Endothelial cell of umbilical vein (primary cell): ENCODE measurements at regions not wholly inside any gene's neighbourhood (a gene's known extent, or its start where the extent isn't known, plus 50 kb on each side); places are given as distances from the start of the nearest gene placed in this dataset.

Source experiments
- BruUV-seq: library from RNA; stranded (reverse); fragments of 400-500 nt; replicated peaks from 2 replicates; lab custom pipeline; 2021; lab: Mats Ljungman, UMichigan
- CTCF ChIA-PET: fragments of 300-600, 350-600 bp; sonication (Branson Sonifier 250); formaldehyde crosslinking; loops from one replicate; lab custom pipeline; 2021; ENCODE audit warnings: antibody characterized with exemption, inconsistent platforms; lab: Charles Lee
- POLR2A ChIA-PET: fragments of 300-600, 350-600 bp; sonication (Branson Sonifier 250); formaldehyde crosslinking; loops from one replicate; lab custom pipeline; 2021; ENCODE audit warnings: antibody characterized with exemption, inconsistent platforms; lab: Charles Lee
- DNase-seq: peaks from one replicate; pipeline ENCODE4 v3.0.0-alpha.2; 2011; ENCODE audit warnings: low read depth, low spot score
- FAIRE-seq: peaks from 2 replicates; lab custom pipeline; 2011; peaks lifted over from hg19 to GRCh38; lab: Jason Lieb, UNC
- H2AFZ ChIP-seq: 2 replicates; pipeline ENCODE4 v1.6.0; 2012; ENCODE audit warnings: low read depth, low read length, control low read depth, inconsistent platforms
- H3K27ac ChIP-seq: 2 replicates; pipeline ENCODE4 v1.5.1; 2011; ENCODE audit warnings: low read depth, mild to moderate bottlenecking, control low read depth, low read length, moderate library complexity; ENCODE audit not compliant: insufficient read depth
- H3K27me3 ChIP-seq, 2 experiments: 2 replicates each; pipeline versions ENCODE4 v1.6.0 to v1.6.1; 2011; ENCODE audit warnings: low read length in 2 of 2, mixed read lengths in 1 of 2; ENCODE audit not compliant: control insufficient read depth in 2 of 2, insufficient read depth in 2 of 2
- H3K36me3 ChIP-seq, 2 experiments: 2 replicates in 1 of 2; 3 replicates in 1 of 2; pipeline ENCODE4 v1.5.1; 2011; ENCODE audit warnings: low read length in 2 of 2, mild to moderate bottlenecking in 1 of 2, moderate library complexity in 1 of 2; ENCODE audit not compliant: control insufficient read depth in 2 of 2, insufficient read depth in 2 of 2; ENCODE audit errors: extremely low read depth in 1 of 2
- H3K4me1 ChIP-seq: 3 replicates; pipeline ENCODE4 v1.5.1; 2011; ENCODE audit warnings: mild to moderate bottlenecking, low read length; ENCODE audit not compliant: control insufficient read depth, insufficient read depth; ENCODE audit errors: extremely low read depth
- H3K4me2 ChIP-seq: 2 replicates; pipeline ENCODE4 v1.6.1; 2011; ENCODE audit warnings: low read length, control low read depth, mixed read lengths; ENCODE audit not compliant: insufficient read depth
- H3K4me3 ChIP-seq, 3 experiments: fragments of 200-600 bp in 1 of 3; sonication (generic), shearing (Covaris generic) in 1 of 3; replicated peaks in 1 of 3; 2 replicates each; pipeline ENCODE4 v1.5.1; 2011 to 2016; ENCODE audit warnings: control low read depth in 3 of 3, low read length in 3 of 3, mild to moderate bottlenecking in 2 of 3, inconsistent platforms in 1 of 3, low read depth in 1 of 3, moderate library complexity in 1 of 3; ENCODE audit not compliant: insufficient read depth in 1 of 3
- H3K79me2 ChIP-seq: 2 replicates; pipeline ENCODE4 v1.6.0; 2012; ENCODE audit warnings: low read length, inconsistent platforms; ENCODE audit not compliant: control insufficient read depth, insufficient read depth
- H3K9ac ChIP-seq: replicated peaks from 2 replicates; pipeline ENCODE3; 2011; ENCODE audit warnings: low read length, control low read depth; ENCODE audit not compliant: insufficient read depth; ENCODE audit errors: extremely low read depth
- H3K9me1 ChIP-seq: replicated peaks from 3 replicates; pipeline ENCODE4 v1.6.0; 2011; ENCODE audit warnings: mild to moderate bottlenecking, low read length; ENCODE audit not compliant: control insufficient read depth, insufficient read depth; ENCODE audit errors: extremely low read depth
- H3K9me3 ChIP-seq: replicated peaks from 2 replicates; pipeline ENCODE4 v1.5.1; 2012; ENCODE audit warnings: low read length, inconsistent platforms; ENCODE audit not compliant: control insufficient read depth, insufficient read depth
- H4K20me1 ChIP-seq: replicated peaks from 2 replicates; pipeline ENCODE3; 2011; ENCODE audit warnings: mild to moderate bottlenecking, low read length; ENCODE audit not compliant: control insufficient read depth, insufficient read depth; ENCODE audit errors: extremely low read depth
- EZH2 ChIP-seq: IDR thresholded peaks from 2 replicates; pipeline ENCODE4 v1.6.1; 2012; ENCODE audit warnings: borderline replicate concordance, low read depth, mild to moderate bottlenecking, moderate library complexity, low read length, inconsistent platforms; ENCODE audit not compliant: severe bottlenecking
- FOS ChIP-seq: IDR thresholded peaks from 2 replicates; pipeline ENCODE4 v1.6.1; 2011; ENCODE audit warnings: mild to moderate bottlenecking, low read length, moderate library complexity, borderline replicate concordance; ENCODE audit not compliant: insufficient read depth
- GATA2 ChIP-seq: IDR thresholded peaks from 2 replicates; pipeline ENCODE4 v1.7.0; 2011; ENCODE audit warnings: low read depth, mild to moderate bottlenecking, moderate library complexity, mixed read lengths, low read length; ENCODE audit not compliant: insufficient read length, insufficient read depth
- JUN ChIP-seq: IDR thresholded peaks from 2 replicates; pipeline ENCODE4 v1.6.1; 2011; ENCODE audit warnings: borderline replicate concordance, low read depth; ENCODE audit not compliant: insufficient read length, insufficient read depth
- MYC ChIP-seq: IDR thresholded peaks from one replicate; pipeline ENCODE4 v1.6.1; 2011; ENCODE audit warnings: mild to moderate bottlenecking, low read depth, low read length
- POLR2A ChIP-seq: IDR thresholded peaks from 2 replicates; pipeline ENCODE4 v1.6.1; 2012; ENCODE audit warnings: low read depth, mild to moderate bottlenecking, control low read depth, low read length
- POLR2AphosphoS5 ChIP-seq: IDR thresholded peaks from 2 replicates; pipeline ENCODE4 v1.6.1; 2012; ENCODE audit warnings: low read depth, mild to moderate bottlenecking, control low read depth, low read length, moderate library complexity; ENCODE audit not compliant: insufficient read depth
- dilution Hi-C: fragments of 300-500 bp; cut with MboI; formaldehyde crosslinking; loops from one replicate; pipeline ENCODE4 v1.15.0; 2019; ENCODE audit warnings: low sequenced_read_pairs; ENCODE audit not compliant: extremely low pct_ligation_motif_present
- intact Hi-C: fragments of 100-400 bp; cut with micrococcal nuclease; formaldehyde crosslinking; loops from one replicate; pipeline ENCODE4 v1.10.0; 2022
- TF ChIP-seq, protein P1 (sequence below), 2 donors: IDR thresholded peaks; 1 replicate in 1 of 2; 2 replicates in 1 of 2; pipeline ENCODE4 v1.5.1; 2011; ENCODE audit warnings: low read length in 2 of 2, mild to moderate bottlenecking in 2 of 2, moderate library complexity in 2 of 2, control low read depth in 1 of 2, inconsistent platforms in 1 of 2, low read depth in 1 of 2; ENCODE audit not compliant: insufficient read depth in 1 of 2; ENCODE audit errors: extremely low read depth in 1 of 2

DNA sequence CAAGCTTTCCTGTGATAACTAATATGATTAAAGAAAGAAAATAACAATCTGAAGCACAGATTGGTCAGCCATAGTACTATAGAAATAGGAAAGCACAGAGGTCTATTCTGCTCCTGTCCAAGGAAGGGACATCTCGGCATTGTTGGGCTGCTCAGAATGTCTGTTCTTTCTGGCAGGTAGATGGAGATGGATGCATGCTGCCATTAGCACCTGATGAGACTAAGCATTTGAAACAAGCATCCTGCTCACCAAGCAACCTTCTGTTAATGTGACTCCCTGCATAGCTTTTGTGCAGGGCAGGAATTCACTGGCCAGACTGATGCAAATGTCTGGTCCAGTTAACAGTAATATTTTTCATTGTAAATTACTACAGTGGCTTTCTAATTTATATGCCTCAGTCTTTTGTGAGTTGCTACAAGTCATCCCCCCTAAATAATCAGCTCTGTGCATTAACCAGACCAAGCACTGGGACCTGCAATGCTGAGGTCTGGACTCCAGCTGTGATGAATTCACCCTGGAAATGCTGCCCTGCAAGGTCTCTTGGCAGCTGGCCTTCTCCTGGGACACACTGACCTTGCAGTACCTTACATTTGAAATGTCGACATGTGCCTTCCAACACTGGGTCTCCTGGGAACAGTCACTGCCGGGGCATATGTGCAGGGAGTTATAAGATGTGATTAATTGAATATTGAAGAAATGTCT, 1123.7 kb downstream of the IGSF11 start:
- Histone ChIP-seq H3K9me1 (no peaks in the 10 kb centered on the region), H3K27ac (no peak overlapping the region), H3K27me3 (no peaks in the 10 kb centered on the region), H3K9ac (no peak overlapping the region), H3K4me3 (no peak overlapping the region), H3K36me3 (no peaks in the 10 kb centered on the region), H3K4me2 (no peak overlapping the region), H2AFZ (no peak overlapping the region), H3K9me3 (no peaks in the 10 kb centered on the region), H3K79me2 (no peaks in the 10 kb centered on the region), H4K20me1 (no peaks in the 10 kb centered on the region), H3K4me1 (no peaks in the 10 kb centered on the region)
- DNase-seq (no peak), FAIRE-seq (no peak)
- ChIA-PET CTCF (no interaction called here), POLR2A (no interaction called here)
- TF ChIP-seq MYC (no peak), POLR2AphosphoS5 (no peak), FOS (no peak), JUN (no peak), POLR2A (no peak), GATA2 (no peak)
- dilution Hi-C loops = no loop called here
- intact Hi-C loops = no loop called here
- no TSS peak for BruUV-seq

DNA sequence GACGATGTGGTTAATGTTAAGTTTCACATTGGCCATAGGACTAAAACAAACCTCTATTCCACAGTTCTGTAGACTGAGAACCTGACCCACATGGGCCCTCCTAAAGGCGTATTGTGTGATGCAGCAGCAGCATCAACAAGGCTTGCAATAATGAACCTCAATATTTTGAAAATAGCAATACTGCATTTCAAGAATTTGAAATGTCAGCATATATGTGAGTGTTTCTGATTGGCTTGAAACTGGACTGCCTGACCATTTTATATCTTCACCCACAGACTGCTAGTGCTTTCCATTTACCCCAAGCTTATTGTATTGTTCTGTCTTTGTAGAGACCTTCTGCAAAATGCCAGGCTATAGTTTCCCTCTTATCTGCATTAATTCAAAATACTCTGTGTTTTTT, 1122.3 kb downstream of the IGSF11 start:
- TF ChIP-seq GATA2 = no peak
- no peak for TF ChIP-seq JUN
- TF ChIP-seq MYC = no peak
- no peak for TF ChIP-seq EZH2
- TF ChIP-seq, protein P1, sequence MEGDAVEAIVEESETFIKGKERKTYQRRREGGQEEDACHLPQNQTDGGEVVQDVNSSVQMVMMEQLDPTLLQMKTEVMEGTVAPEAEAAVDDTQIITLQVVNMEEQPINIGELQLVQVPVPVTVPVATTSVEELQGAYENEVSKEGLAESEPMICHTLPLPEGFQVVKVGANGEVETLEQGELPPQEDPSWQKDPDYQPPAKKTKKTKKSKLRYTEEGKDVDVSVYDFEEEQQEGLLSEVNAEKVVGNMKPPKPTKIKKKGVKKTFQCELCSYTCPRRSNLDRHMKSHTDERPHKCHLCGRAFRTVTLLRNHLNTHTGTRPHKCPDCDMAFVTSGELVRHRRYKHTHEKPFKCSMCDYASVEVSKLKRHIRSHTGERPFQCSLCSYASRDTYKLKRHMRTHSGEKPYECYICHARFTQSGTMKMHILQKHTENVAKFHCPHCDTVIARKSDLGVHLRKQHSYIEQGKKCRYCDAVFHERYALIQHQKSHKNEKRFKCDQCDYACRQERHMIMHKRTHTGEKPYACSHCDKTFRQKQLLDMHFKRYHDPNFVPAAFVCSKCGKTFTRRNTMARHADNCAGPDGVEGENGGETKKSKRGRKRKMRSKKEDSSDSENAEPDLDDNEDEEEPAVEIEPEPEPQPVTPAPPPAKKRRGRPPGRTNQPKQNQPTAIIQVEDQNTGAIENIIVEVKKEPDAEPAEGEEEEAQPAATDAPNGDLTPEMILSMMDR (IDR thresholded peaks at IDR 0.05; ENCODE audit: extremely low read depth in 1 of 2, insufficient read depth in 1 of 2, low read depth in 1 of 2, low read length in 2 of 2) = no peak
- no peak for TF ChIP-seq POLR2A
- TF ChIP-seq FOS = no peak
- no peak for TF ChIP-seq POLR2AphosphoS5
- intact Hi-C loops = no loop called here

More for the DNA sequence above, 1122.3 kb downstream of the IGSF11 start:
- no peaks in the 10 kb centered on the region for H3K4me1 ChIP-seq
- H3K79me2 ChIP-seq = no peaks in the 10 kb centered on the region
- no peaks in the 10 kb centered on the region for H3K9me3 ChIP-seq
- no peak overlapping the region for H3K9ac ChIP-seq
- no peak overlapping the region for H3K4me2 ChIP-seq
- no peaks in the 10 kb centered on the region for H4K20me1 ChIP-seq
- POLR2A ChIA-PET = no interaction called here
- no TSS peak for BruUV-seq
- CTCF ChIA-PET = interaction anchor here (1.8 kb wide), 1 partner anchor 14 kb away, joined by 7 read pairs; no protein-coding TSS in a partner anchor
- no peak for FAIRE-seq
- H3K9me1 ChIP-seq = no peaks in the 10 kb centered on the region
- dilution Hi-C loops = no loop called here
- no peak for DNase-seq
- no peak overlapping the region for H3K27ac ChIP-seq
- no peak overlapping the region for H3K4me3 ChIP-seq
- no peaks in the 10 kb centered on the region for H3K27me3 ChIP-seq
- no peaks in the 10 kb centered on the region for H3K36me3 ChIP-seq
- no peak overlapping the region for H2AFZ ChIP-seq
